OCI-LY1 (cell line): ENCODE measurements at regions not wholly inside any gene's neighbourhood (a gene's known extent, or its start where the extent isn't known, plus 50 kb on each side); places are given as distances from the start of the nearest gene placed in this dataset.

Experiments used
- H2AFZ ChIP-seq: fragments of 200-600 bp; sonication (generic), shearing (Covaris generic); 2 replicates; pipeline ENCODE4 v1.6.0; 2014; ENCODE audit warnings: antibody characterized with exemption, mild to moderate bottlenecking, low read length
- H3F3A ChIP-seq: fragments of 200-600 bp; sonication (generic), shearing (Covaris generic); 2 replicates; pipeline ENCODE4 v1.6.0; 2014; ENCODE audit warnings: mild to moderate bottlenecking, antibody characterized with exemption, low read length, moderate library complexity; ENCODE audit not compliant: insufficient read depth
- H3K27ac ChIP-seq: fragments of 200-600 bp; sonication (generic); 2 replicates; pipeline ENCODE4 v1.5.1; 2014; ENCODE audit warnings: low read length, mixed run types, mild to moderate bottlenecking, low read depth; ENCODE audit not compliant: poor library complexity, severe bottlenecking
- H3K27me3 ChIP-seq: fragments of 200-600 bp; sonication (generic); 2 replicates; pipeline ENCODE4 v1.6.0; 2014; ENCODE audit warnings: antibody characterized with exemption, mild to moderate bottlenecking, low read length, moderate library complexity; ENCODE audit not compliant: insufficient read depth
- H3K36me3 ChIP-seq: fragments of 200-600 bp; sonication (generic); 2 replicates; pipeline ENCODE4 v1.6.1; 2014; ENCODE audit warnings: mild to moderate bottlenecking, antibody characterized with exemption, low read length, moderate library complexity, mixed read lengths; ENCODE audit not compliant: insufficient read depth
- H3K4me1 ChIP-seq: fragments of 200-600 bp; sonication (generic); 2 replicates; pipeline ENCODE4 v1.5.1; 2014; ENCODE audit warnings: mild to moderate bottlenecking, low read length, moderate library complexity; ENCODE audit not compliant: insufficient read depth, severe bottlenecking
- H3K4me2 ChIP-seq: fragments of 200-600 bp; sonication (generic), shearing (Covaris generic); 2 replicates; pipeline ENCODE4 v1.6.1; 2014; ENCODE audit warnings: low read length
- H3K4me3 ChIP-seq: fragments of 200-600 bp; sonication (generic); 2 replicates; pipeline ENCODE4 v1.5.1; 2014; ENCODE audit warnings: low read length, low read depth, mild to moderate bottlenecking, mixed read lengths; ENCODE audit not compliant: poor library complexity, severe bottlenecking
- H3K79me2 ChIP-seq: fragments of 200-600 bp; shearing (Covaris generic); 2 replicates; pipeline ENCODE4 v1.6.1; 2016; ENCODE audit warnings: mixed run types, low read length, mixed read lengths; ENCODE audit not compliant: insufficient read depth
- H3K9ac ChIP-seq: fragments of 200-600 bp; sonication (generic), shearing (Covaris generic); 2 replicates; pipeline ENCODE4 v1.6.1; 2014; ENCODE audit warnings: mild to moderate bottlenecking, low read length, mixed read lengths
- H3K9me2 ChIP-seq: fragments of 200-600 bp; sonication (generic), shearing (Covaris generic); 2 replicates; pipeline ENCODE4 v1.6.1; 2014; ENCODE audit warnings: low read depth, mild to moderate bottlenecking, low read length, mixed read lengths
- H3K9me3 ChIP-seq: fragments of 200-600 bp; shearing (Covaris generic); 2 replicates; pipeline ENCODE4 v1.6.1; 2014; ENCODE audit warnings: low read length, mixed read lengths
- H4K20me1 ChIP-seq: fragments of 200-600 bp; sonication (generic), shearing (Covaris generic); 2 replicates; pipeline ENCODE4 v1.6.0; 2016; ENCODE audit warnings: mild to moderate bottlenecking, low read length; ENCODE audit not compliant: insufficient read depth
- CTCF ChIP-seq: fragments of 200-600 bp; sonication (generic), shearing (Covaris generic); IDR thresholded peaks from 2 replicates; pipeline ENCODE4 v1.5.1; 2017; ENCODE audit warnings: mild to moderate bottlenecking, antibody characterized with exemption, low read length, moderate library complexity, mixed read lengths
- EZH2 ChIP-seq: fragments of 200-600 bp; sonication (generic), shearing (Covaris generic); IDR thresholded peaks from 2 replicates; pipeline ENCODE4 v1.8.0; 2017; ENCODE audit warnings: borderline replicate concordance, mixed run types, mild to moderate bottlenecking, antibody characterized with exemption, low read length, moderate library complexity, mixed read lengths

- Histone ChIP-seq H3F3A (no peaks in the 10 kb centered on the region), H4K20me1 (no peaks in the 10 kb centered on the region), H3K27me3 (no peaks in the 10 kb centered on the region), H3K4me3 (no peak overlapping the region), H3K9ac (no peak overlapping the region), H3K9me2 (no peaks in the 10 kb centered on the region), H3K79me2 (no peaks in the 10 kb centered on the region), H3K4me1 (no peaks in the 10 kb centered on the region), H3K36me3 (no peaks in the 10 kb centered on the region), H3K9me3 (no peaks in the 10 kb centered on the region), H3K27ac (no peak overlapping the region), H2AFZ (no peak overlapping the region), H3K4me2 (no peak overlapping the region)
- TF ChIP-seq CTCF (peak; percentile 54), EZH2 (no peak)
Measured at GRCh38 chr3:59326246-59327024, 276.6 kb upstream of the CFAP20DC start.

- H3K4me1 ChIP-seq = no peaks in the 10 kb centered on the region
- H3K36me3 ChIP-seq = no peaks in the 10 kb centered on the region
- H3K9me2 ChIP-seq = no peaks in the 10 kb centered on the region
- H3K4me3 ChIP-seq = no peak overlapping the region
- H4K20me1 ChIP-seq = no peaks in the 10 kb centered on the region
- no peaks in the 10 kb centered on the region for H3K79me2 ChIP-seq
- H3K4me2 ChIP-seq = no peak overlapping the region
- no peaks in the 10 kb centered on the region for H3F3A ChIP-seq
- H3K27ac ChIP-seq = no peak overlapping the region
- H2AFZ ChIP-seq = no peak overlapping the region
- H3K9me3 ChIP-seq = no peaks in the 10 kb centered on the region
- no peak for TF ChIP-seq CTCF
- no peak for TF ChIP-seq EZH2
- no peak overlapping the region for H3K9ac ChIP-seq
- H3K27me3 ChIP-seq = no peaks in the 10 kb centered on the region
Measured at GRCh38 chr3:59321881-59322540, 272.2 kb upstream of the CFAP20DC start.

- TF ChIP-seq CTCF = no peak
- no peak for TF ChIP-seq EZH2
- Histone ChIP-seq H3K4me3 (no peak overlapping the region), H3F3A (no peaks in the 10 kb centered on the region), H3K9me2 (no peaks in the 10 kb centered on the region), H3K27me3 (no peaks in the 10 kb centered on the region; the same call in 1 of the 2 replicates), H3K4me1 (no peaks in the 10 kb centered on the region), H4K20me1 (no peaks in the 10 kb centered on the region), H2AFZ (no peak overlapping the region), H3K27ac (no peak overlapping the region), H3K4me2 (no peak overlapping the region), H3K79me2 (no peaks in the 10 kb centered on the region), H3K36me3 (no peaks in the 10 kb centered on the region), H3K9me3 (no peaks in the 10 kb centered on the region), H3K9ac (no peak overlapping the region)
Measured at GRCh38 chr3:59320080-59320479, 270.3 kb upstream of the CFAP20DC start.
